ENCODE measurements at regions not wholly inside any gene's neighbourhood (a gene's known extent, or its start where the extent isn't known, plus 50 kb on each side); places are given as distances from the start of the nearest gene placed in this dataset.

GRCh38 chr3:86221601-86222000, 769.3 kb downstream of the VGLL3 start:
- CTCF ChIA-PET: no interaction called here
- intact Hi-C loops (cut with micrococcal nuclease; ENCODE audit: unreplicated experiment): no loop called here

GRCh38 chr3:86208772-86209171, 782.2 kb downstream of the VGLL3 start:
- ChIA-PET CTCF (no interaction called here), POLR2A (ENCODE audit: low non-redundant PET) (no interaction called here)

More at GRCh38 chr3:86221601-86222000, 769.3 kb downstream of the VGLL3 start:
- no peaks in the 10 kb centered on the region for H3K27me3 ChIP-seq (replicated peaks; ENCODE audit: insufficient read depth, low read depth, low read length, poor library complexity)
- TF ChIP-seq CTCF (conservative IDR thresholded peaks at IDR 0.05; ENCODE audit: low read depth, low read length) (no peak), EZH2 (IDR thresholded peaks at IDR 0.05; ENCODE audit: borderline replicate concordance, low read depth, low read length, poor library complexity, severe bottlenecking) (no peak)
- POLR2A ChIA-PET (ENCODE audit: low non-redundant PET): no interaction called here
- no peaks in the 10 kb centered on the region for H3K9me3 ChIP-seq (ENCODE audit: low read depth, low read length, poor library complexity, severe bottlenecking)
- no peak overlapping the region for H3K4me3 ChIP-seq (ENCODE audit: low read depth, low read length, poor library complexity, severe bottlenecking)
- no peaks in the 10 kb centered on the region for H3K36me3 ChIP-seq (ENCODE audit: insufficient read depth, low read length, poor library complexity, severe bottlenecking)
- no TSS peak for BruUV-seq (replicated peaks)
- H3K4me1 ChIP-seq (ENCODE audit: insufficient read depth, low read length, poor library complexity, severe bottlenecking): no peaks in the 10 kb centered on the region
- DNase-seq (ENCODE audit: low spot score): no peak
- H3K27ac ChIP-seq (ENCODE audit: low read depth, low read length, poor library complexity, severe bottlenecking): no peak overlapping the region

GRCh38 chr3:86182606-86183005, 808.3 kb downstream of the VGLL3 start:
- ChIA-PET POLR2A (ENCODE audit: low non-redundant PET) (no interaction called here), CTCF (no interaction called here)
- TF ChIP-seq CTCF (conservative IDR thresholded peaks at IDR 0.05; ENCODE audit: low read depth, low read length): no peak
- TF ChIP-seq EZH2 (IDR thresholded peaks at IDR 0.05; ENCODE audit: borderline replicate concordance, low read depth, low read length, poor library complexity, severe bottlenecking): no peak
- DNase-seq (ENCODE audit: low spot score): no peak
- Histone ChIP-seq H3K27ac (ENCODE audit: low read depth, low read length, poor library complexity, severe bottlenecking) (no peak overlapping the region), H3K27me3 (replicated peaks; ENCODE audit: insufficient read depth, low read depth, low read length, poor library complexity) (no peaks in the 10 kb centered on the region), H3K9me3 (ENCODE audit: low read depth, low read length, poor library complexity, severe bottlenecking) (no peaks in the 10 kb centered on the region), H3K4me3 (ENCODE audit: low read depth, low read length, poor library complexity, severe bottlenecking) (no peak overlapping the region), H3K36me3 (ENCODE audit: insufficient read depth, low read length, poor library complexity, severe bottlenecking) (no peaks in the 10 kb centered on the region), H3K4me1 (ENCODE audit: insufficient read depth, low read length, poor library complexity, severe bottlenecking) (no peaks in the 10 kb centered on the region)
- BruUV-seq (replicated peaks): no TSS peak
- intact Hi-C loops (cut with micrococcal nuclease; ENCODE audit: unreplicated experiment): no loop called here

More at GRCh38 chr3:86208772-86209171, 782.2 kb downstream of the VGLL3 start:
- H3K9me3 ChIP-seq (ENCODE audit: low read depth, low read length, poor library complexity, severe bottlenecking): no peaks in the 10 kb centered on the region
- no peak for DNase-seq (ENCODE audit: low spot score)
- no peaks in the 10 kb centered on the region for H3K27me3 ChIP-seq (replicated peaks; ENCODE audit: insufficient read depth, low read depth, low read length, poor library complexity)
- intact Hi-C loops (cut with micrococcal nuclease; ENCODE audit: unreplicated experiment): no loop called here
- H3K36me3 ChIP-seq (ENCODE audit: insufficient read depth, low read length, poor library complexity, severe bottlenecking): no peaks in the 10 kb centered on the region
- no peak overlapping the region for H3K27ac ChIP-seq (ENCODE audit: low read depth, low read length, poor library complexity, severe bottlenecking)
- no peak for TF ChIP-seq EZH2 (IDR thresholded peaks at IDR 0.05; ENCODE audit: borderline replicate concordance, low read depth, low read length, poor library complexity, severe bottlenecking)
- no peak for TF ChIP-seq CTCF (conservative IDR thresholded peaks at IDR 0.05; ENCODE audit: low read depth, low read length)
- no TSS peak for BruUV-seq (replicated peaks)
- no peak overlapping the region for H3K4me3 ChIP-seq (ENCODE audit: low read depth, low read length, poor library complexity, severe bottlenecking)
- no peaks in the 10 kb centered on the region for H3K4me1 ChIP-seq (ENCODE audit: insufficient read depth, low read length, poor library complexity, severe bottlenecking)
